HCT116 (cell line): ENCODE measurements at regions not wholly inside any gene's neighbourhood (a gene's known extent, or its start where the extent isn't known, plus 50 kb on each side); places are given as distances from the start of the nearest gene placed in this dataset.

Experiments used
- CBX3 ChIP-seq: IDR thresholded peaks from 2 replicates; pipeline ENCODE4 v1.6.1; 2012; ENCODE audit warnings: low read depth
- EZH2phosphoT487 ChIP-seq: fragments of 200-600 bp; IDR thresholded peaks from 2 replicates; pipeline ENCODE4 v1.6.1; 2018; ENCODE audit warnings: antibody characterized with exemption, borderline replicate concordance
- POLR2A ChIP-seq: IDR thresholded peaks from 2 replicates; pipeline ENCODE4 v1.7.0; 2011; ENCODE audit warnings: borderline replicate concordance; ENCODE audit not compliant: insufficient read depth, insufficient read length; ENCODE audit errors: extremely low read depth
- POLR2AphosphoS5 ChIP-seq: IDR thresholded peaks from 2 replicates; pipeline ENCODE4 v1.6.1; 2011; ENCODE audit warnings: mild to moderate bottlenecking, low read depth, low read length, moderate library complexity
- SIN3A ChIP-seq: IDR thresholded peaks from 2 replicates; pipeline ENCODE4 v1.6.1; 2012; ENCODE audit warnings: low read depth
- ZNF274 ChIP-seq: fragments of 200-500 bp; sonication (Bioruptor generic); IDR thresholded peaks from 2 replicates; pipeline ENCODE4 v1.6.1; 2014; ENCODE audit warnings: mild to moderate bottlenecking, low read depth, low read length, inconsistent platforms
- TF ChIP-seq, protein P1 (sequence below): IDR thresholded peaks from 2 replicates; pipeline ENCODE4 v1.6.1; 2012
- TF ChIP-seq, protein P2 (sequence below): IDR thresholded peaks from 2 replicates; pipeline ENCODE4 v1.6.1; 2012
- TF ChIP-seq, protein P3 (sequence below), 3 experiments: fragments of 200-600 bp in 1 of 3; sonication (generic) in 1 of 3; IDR thresholded peaks in 2 of 3; conservative IDR thresholded peaks in 1 of 3; 2 replicates each; pipeline ENCODE4 v1.5.1; 2012 to 2017; ENCODE audit warnings: low read depth in 2 of 3, low read length in 2 of 3, antibody characterized with exemption in 1 of 3, borderline replicate concordance in 1 of 3, control low read depth in 1 of 3, mild to moderate bottlenecking in 1 of 3, mixed read lengths in 1 of 3, mixed run types in 1 of 3, moderate library complexity in 1 of 3; ENCODE audit not compliant: insufficient read depth in 1 of 3

DNA sequence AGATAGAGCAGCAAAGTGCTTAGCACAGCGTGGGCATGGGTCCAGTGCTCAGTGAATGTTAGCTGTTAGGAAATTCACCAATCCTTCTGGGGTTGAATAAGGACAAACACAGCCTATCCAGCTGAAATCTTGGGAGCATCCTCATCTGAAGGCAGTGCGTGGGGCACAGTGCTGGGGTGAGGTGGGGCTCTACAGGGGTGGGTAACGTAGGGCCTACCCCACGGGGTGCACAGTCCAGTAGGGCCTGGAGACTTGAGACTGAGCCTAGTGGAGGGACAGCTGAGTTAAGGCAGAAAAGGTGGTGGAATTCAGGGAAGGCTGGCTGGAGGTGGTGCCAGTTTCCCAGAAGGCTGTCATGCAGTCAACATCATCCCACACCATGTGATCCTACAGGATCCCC is 73.0 kb downstream of the ISG20 start:
- TF ChIP-seq, protein P1, sequence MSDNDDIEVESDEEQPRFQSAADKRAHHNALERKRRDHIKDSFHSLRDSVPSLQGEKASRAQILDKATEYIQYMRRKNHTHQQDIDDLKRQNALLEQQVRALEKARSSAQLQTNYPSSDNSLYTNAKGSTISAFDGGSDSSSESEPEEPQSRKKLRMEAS: no peak
- TF ChIP-seq POLR2A: no peak
- TF ChIP-seq, protein P2, sequence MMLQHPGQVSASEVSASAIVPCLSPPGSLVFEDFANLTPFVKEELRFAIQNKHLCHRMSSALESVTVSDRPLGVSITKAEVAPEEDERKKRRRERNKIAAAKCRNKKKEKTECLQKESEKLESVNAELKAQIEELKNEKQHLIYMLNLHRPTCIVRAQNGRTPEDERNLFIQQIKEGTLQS: no peak
- TF ChIP-seq POLR2AphosphoS5: no peak
- TF ChIP-seq, protein P3, sequence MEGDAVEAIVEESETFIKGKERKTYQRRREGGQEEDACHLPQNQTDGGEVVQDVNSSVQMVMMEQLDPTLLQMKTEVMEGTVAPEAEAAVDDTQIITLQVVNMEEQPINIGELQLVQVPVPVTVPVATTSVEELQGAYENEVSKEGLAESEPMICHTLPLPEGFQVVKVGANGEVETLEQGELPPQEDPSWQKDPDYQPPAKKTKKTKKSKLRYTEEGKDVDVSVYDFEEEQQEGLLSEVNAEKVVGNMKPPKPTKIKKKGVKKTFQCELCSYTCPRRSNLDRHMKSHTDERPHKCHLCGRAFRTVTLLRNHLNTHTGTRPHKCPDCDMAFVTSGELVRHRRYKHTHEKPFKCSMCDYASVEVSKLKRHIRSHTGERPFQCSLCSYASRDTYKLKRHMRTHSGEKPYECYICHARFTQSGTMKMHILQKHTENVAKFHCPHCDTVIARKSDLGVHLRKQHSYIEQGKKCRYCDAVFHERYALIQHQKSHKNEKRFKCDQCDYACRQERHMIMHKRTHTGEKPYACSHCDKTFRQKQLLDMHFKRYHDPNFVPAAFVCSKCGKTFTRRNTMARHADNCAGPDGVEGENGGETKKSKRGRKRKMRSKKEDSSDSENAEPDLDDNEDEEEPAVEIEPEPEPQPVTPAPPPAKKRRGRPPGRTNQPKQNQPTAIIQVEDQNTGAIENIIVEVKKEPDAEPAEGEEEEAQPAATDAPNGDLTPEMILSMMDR (IDR thresholded peaks at IDR 0.05 in 2 of 3, conservative IDR thresholded peaks at IDR 0.05 in 1 of 3; ENCODE audit: borderline replicate concordance in 1 of 3, insufficient read depth in 1 of 3, low read depth in 2 of 3, low read length in 2 of 3): no peak
- no peak for TF ChIP-seq EZH2phosphoT487
- no peak for TF ChIP-seq SIN3A
- no peak for TF ChIP-seq ZNF274
- TF ChIP-seq CBX3: no peak
